ENCODE measurements at regions not wholly inside any gene's neighbourhood (a gene's known extent, or its start where the extent isn't known, plus 50 kb on each side); places are given as distances from the start of the nearest gene placed in this dataset.

- TF ChIP-seq CTCF (IDR thresholded peaks at IDR 0.05), result no peak
- TF ChIP-seq POLR2AphosphoS5 (IDR thresholded peaks at IDR 0.05; ENCODE audit: insufficient read depth in 1 of 2, low read depth in 1 of 2), result no peak
- no peak for TF ChIP-seq POLR2A (IDR thresholded peaks at IDR 0.05)
Measured at GRCh38 chr6:71681234-71681867, 205.0 kb upstream of the RIMS1 start.
